ENCODE measurements at regions not wholly inside any gene's neighbourhood (a gene's known extent, or its start where the extent isn't known, plus 50 kb on each side); places are given as distances from the start of the nearest gene placed in this dataset.

- no peaks in the 10 kb centered on the region for H3K9me3 ChIP-seq (ENCODE audit: control insufficient read depth in 4 of 4, insufficient read depth in 3 of 4, low read length in 3 of 4)
- no peak overlapping the region for H3K27ac ChIP-seq (ENCODE audit: low read depth in 1 of 2, low read length in 1 of 2)
- TF ChIP-seq CTCF (IDR thresholded peaks at IDR 0.05; ENCODE audit: control extremely low read depth, extremely low read depth) = no peak
- no peaks in the 10 kb centered on the region for H3K4me1 ChIP-seq (ENCODE audit: control insufficient read depth in 5 of 5, insufficient read depth in 5 of 5, low read length in 5 of 5)
- whole genome bisulfite sequencing, 2 donors = 90 to 96% methylated on average over 3 of the region's 3 CpGs
- H3K36me3 ChIP-seq (ENCODE audit: control insufficient read depth in 4 of 4, insufficient read depth in 4 of 4, low read length in 4 of 4) = no peaks in the 10 kb centered on the region
- ATAC-seq (ENCODE audit: insufficient read depth, low FRiP score) (no peak), DNase-seq (no peak)
- no peak overlapping the region for H3K9ac ChIP-seq (ENCODE audit: insufficient read depth in 1 of 2, low read length in 2 of 2)
- H3K27me3 ChIP-seq (ENCODE audit: control insufficient read depth in 3 of 3, insufficient read depth in 3 of 3, low read length in 2 of 3) = no peaks in the 10 kb centered on the region
- no peak overlapping the region for H3K4me3 ChIP-seq
Observed at GRCh38 chr21:35266546-35266945, 217.4 kb upstream of the RUNX1 start.

GRCh38 chr21:35265170-35265877 lies 216.2 kb upstream of the RUNX1 start:
- 79 to 85% methylated on average over 8 of the region's 8 CpGs for WGBS, 2 donors
- Histone ChIP-seq H3K9ac (ENCODE audit: insufficient read depth in 1 of 2, low read length in 2 of 2) (no peak overlapping the region), H3K4me1 (ENCODE audit: control insufficient read depth in 5 of 5, insufficient read depth in 5 of 5, low read length in 5 of 5) (no peaks in the 10 kb centered on the region), H3K27me3 (ENCODE audit: control insufficient read depth in 3 of 3, insufficient read depth in 3 of 3, low read length in 2 of 3) (no peaks in the 10 kb centered on the region), H3K36me3 (ENCODE audit: control insufficient read depth in 4 of 4, insufficient read depth in 4 of 4, low read length in 4 of 4) (no peaks in the 10 kb centered on the region), H3K9me3 (ENCODE audit: control insufficient read depth in 4 of 4, insufficient read depth in 3 of 4, low read length in 3 of 4) (no peaks in the 10 kb centered on the region), H3K27ac (ENCODE audit: low read depth in 1 of 2, low read length in 1 of 2) (no peak overlapping the region), H3K4me3 (no peak overlapping the region)
- no peak for ATAC-seq (ENCODE audit: insufficient read depth, low FRiP score)
- no peak for TF ChIP-seq CTCF (IDR thresholded peaks at IDR 0.05; ENCODE audit: control extremely low read depth, extremely low read depth)
- DNase-seq = no peak

- no peaks in the 10 kb centered on the region for H3K36me3 ChIP-seq (ENCODE audit: control insufficient read depth in 4 of 4, insufficient read depth in 4 of 4, low read length in 4 of 4)
- no peak overlapping the region for H3K4me3 ChIP-seq
- no peak overlapping the region for H3K9ac ChIP-seq (ENCODE audit: insufficient read depth in 1 of 2, low read length in 2 of 2)
- TF ChIP-seq CTCF (IDR thresholded peaks at IDR 0.05; ENCODE audit: control extremely low read depth, extremely low read depth) = no peak
- no peaks in the 10 kb centered on the region for H3K27me3 ChIP-seq (ENCODE audit: control insufficient read depth in 3 of 3, insufficient read depth in 3 of 3, low read length in 2 of 3)
- ATAC-seq (ENCODE audit: insufficient read depth, low FRiP score) = no peak
- H3K4me1 ChIP-seq (ENCODE audit: control insufficient read depth in 5 of 5, insufficient read depth in 5 of 5, low read length in 5 of 5) = peaks cover 0 to 21% (median 4%) of the 10 kb centered on the region in 5 donors
- 71 to 85% methylated on average over 2 of the region's 2 CpGs for WGBS, 2 donors
- no peaks in the 10 kb centered on the region for H3K9me3 ChIP-seq (ENCODE audit: control insufficient read depth in 4 of 4, insufficient read depth in 3 of 4, low read length in 3 of 4)
- no peak for DNase-seq
- no peak overlapping the region for H3K27ac ChIP-seq (ENCODE audit: low read depth in 1 of 2, low read length in 1 of 2)
Observed at GRCh38 chr21:35259457-35259856, 210.4 kb upstream of the RUNX1 start.

- no peak for ATAC-seq (ENCODE audit: insufficient read depth, low FRiP score)
- no peak for DNase-seq
- Histone ChIP-seq H3K9me3 (ENCODE audit: control insufficient read depth in 4 of 4, insufficient read depth in 3 of 4, low read length in 3 of 4) (no peaks in the 10 kb centered on the region), H3K4me1 (ENCODE audit: control insufficient read depth in 5 of 5, insufficient read depth in 5 of 5, low read length in 5 of 5) (peaks cover 0 to 26% (median 6%) of the 10 kb centered on the region in 5 donors), H3K9ac (ENCODE audit: insufficient read depth in 1 of 2, low read length in 2 of 2) (no peak overlapping the region), H3K36me3 (ENCODE audit: control insufficient read depth in 4 of 4, insufficient read depth in 4 of 4, low read length in 4 of 4) (no peaks in the 10 kb centered on the region), H3K27ac (ENCODE audit: low read depth in 1 of 2, low read length in 1 of 2) (no peak overlapping the region), H3K4me3 (no peak overlapping the region), H3K27me3 (ENCODE audit: control insufficient read depth in 3 of 3, insufficient read depth in 3 of 3, low read length in 2 of 3) (no peaks in the 10 kb centered on the region)
- WGBS, 2 donors = 95 to 96% methylated on average over 6 of the region's 6 CpGs
- TF ChIP-seq CTCF (IDR thresholded peaks at IDR 0.05; ENCODE audit: control extremely low read depth, extremely low read depth) = no peak
Observed at GRCh38 chr21:35258521-35258920, 209.4 kb upstream of the RUNX1 start.
